8988T (cell line): ENCODE measurements at regions not wholly inside any gene's neighbourhood (a gene's known extent, or its start where the extent isn't known, plus 50 kb on each side); places are given as distances from the start of the nearest gene placed in this dataset.

Source experiments
- DNase-seq: peaks from one replicate; pipeline ENCODE4 v3.0.0; 2011

- no peak for DNase-seq
Observed at GRCh38 chr6:23177806-23178205, 608.4 kb downstream of the HDGFL1 start.

- DNase-seq: no peak
Observed at GRCh38 chr6:23179994-23180393, 610.6 kb downstream of the HDGFL1 start.

GRCh38 chr6:23180504-23181293 is 611.3 kb downstream of the HDGFL1 start:
- no peak for DNase-seq

GRCh38 chr6:23181356-23182110 is 612.2 kb downstream of the HDGFL1 start:
- no peak for DNase-seq

GRCh38 chr6:23183846-23184245 is 614.5 kb downstream of the HDGFL1 start:
- DNase-seq: no peak

GRCh38 chr6:23184351-23184750 is 615.0 kb downstream of the HDGFL1 start:
- DNase-seq: no peak

GRCh38 chr6:23195487-23195886 is 626.1 kb downstream of the HDGFL1 start:
- DNase-seq: no peak

- no peak for DNase-seq
Observed at GRCh38 chr6:23199541-23199940, 630.2 kb downstream of the HDGFL1 start.

GRCh38 chr6:23200946-23201345 is 631.6 kb downstream of the HDGFL1 start:
- DNase-seq: no peak

- no peak for DNase-seq
Observed at GRCh38 chr6:23202207-23202606, 632.8 kb downstream of the HDGFL1 start.

GRCh38 chr6:23212398-23212797 is 643.0 kb downstream of the HDGFL1 start:
- no peak for DNase-seq

- no peak for DNase-seq
Observed at GRCh38 chr6:23213193-23213592, 643.8 kb downstream of the HDGFL1 start.

GRCh38 chr6:23213651-23214050 is 644.3 kb downstream of the HDGFL1 start:
- DNase-seq: no peak

GRCh38 chr6:23218751-23219150 is 649.4 kb downstream of the HDGFL1 start:
- DNase-seq: no peak

GRCh38 chr6:23222724-23223123 is 653.4 kb downstream of the HDGFL1 start:
- no peak for DNase-seq

GRCh38 chr6:23224540-23224939 is 655.2 kb downstream of the HDGFL1 start:
- DNase-seq: no peak

- DNase-seq: no peak
Observed at GRCh38 chr6:23228439-23229024, 659.2 kb downstream of the HDGFL1 start.

- no peak for DNase-seq
Observed at GRCh38 chr6:23243854-23244253, 674.5 kb downstream of the HDGFL1 start.

- DNase-seq: no peak
Observed at GRCh38 chr6:23244300-23244699, 674.9 kb downstream of the HDGFL1 start.

GRCh38 chr6:23245572-23245971 is 676.2 kb downstream of the HDGFL1 start:
- no peak for DNase-seq

GRCh38 chr6:23246896-23247295 is 677.5 kb downstream of the HDGFL1 start:
- no peak for DNase-seq

- no peak for DNase-seq
Observed at GRCh38 chr6:23250556-23250955, 681.2 kb downstream of the HDGFL1 start.

GRCh38 chr6:23262864-23263263 is 693.5 kb downstream of the HDGFL1 start:
- DNase-seq: no peak

GRCh38 chr6:23265270-23265669 is 695.9 kb downstream of the HDGFL1 start:
- DNase-seq: no peak
